Panc1 (cell line): ENCODE measurements at regions not wholly inside any gene's neighbourhood (a gene's known extent, or its start where the extent isn't known, plus 50 kb on each side); places are given as distances from the start of the nearest gene placed in this dataset.
"Not testable (repeated sequence)": the region's sequence is repeated elsewhere in the genome, so short reads cannot be mapped to it uniquely, and the experiment has no call there.

Source experiments
- ATAC-seq: fragments of 200-7000 bp; cut with Tn5 transposase; 2 replicates; pipeline ENCODE4 v1.9.1; 2020; ENCODE audit warnings: mild to moderate bottlenecking, moderate library complexity
- BruUV-seq: library from RNA; stranded (reverse); fragments of 400-500 nt; replicated peaks from 2 replicates; lab custom pipeline; 2021; lab: Mats Ljungman, UMichigan
- CTCF ChIA-PET: fragments of 300-600 bp; sonication (Branson Sonifier 250); formaldehyde crosslinking; loops from one replicate; lab custom pipeline; 2022; ENCODE audit warnings: antibody characterized with exemption; lab: Charles Lee
- POLR2A ChIA-PET: fragments of 300-600 bp; sonication (Branson Sonifier 250); formaldehyde crosslinking; loops from one replicate; lab custom pipeline; 2022; ENCODE audit warnings: antibody characterized with exemption; lab: Charles Lee
- DNase-seq: peaks from one replicate; pipeline ENCODE4 v3.0.0-alpha.2; 2010; ENCODE audit warnings: low read depth, low spot score
- H3K27ac ChIP-seq: 2 replicates; pipeline ENCODE4 v1.5.1; 2011; ENCODE audit warnings: mild to moderate bottlenecking, low read length, inconsistent platforms
- H3K27me3 ChIP-seq: fragments of 200-500 bp; sonication (Bioruptor generic); 2 replicates; pipeline ENCODE4 v1.6.0; 2014; ENCODE audit warnings: low read length, inconsistent platforms; ENCODE audit not compliant: control insufficient read depth, insufficient read depth
- H3K36me3 ChIP-seq: fragments of 200-500 bp; sonication (Bioruptor generic); 2 replicates; pipeline ENCODE4 v1.5.1; 2014; ENCODE audit warnings: inconsistent platforms, mild to moderate bottlenecking, low read length, moderate library complexity; ENCODE audit not compliant: control insufficient read depth, insufficient read depth
- H3K4me1 ChIP-seq: 2 replicates; pipeline ENCODE4 v1.5.1; 2011; ENCODE audit warnings: inconsistent platforms, mild to moderate bottlenecking, low read length, moderate library complexity; ENCODE audit not compliant: control insufficient read depth, insufficient read depth
- H3K4me3 ChIP-seq, 2 experiments: 2 replicates each; pipeline ENCODE4 v1.5.1; 2011 to 2012; ENCODE audit warnings: low read depth in 2 of 2, low read length in 2 of 2, mild to moderate bottlenecking in 2 of 2, inconsistent platforms in 1 of 2, moderate library complexity in 1 of 2
- H3K9me3 ChIP-seq: fragments of 200-500 bp; sonication (Bioruptor generic); 2 replicates; pipeline ENCODE4 v1.5.1; 2014; ENCODE audit warnings: low read depth, mild to moderate bottlenecking, inconsistent platforms, low read length, moderate library complexity; ENCODE audit not compliant: control insufficient read depth, insufficient read depth
- CTCF ChIP-seq: fragments of 450-650 bp; IDR thresholded peaks from 2 replicates; pipeline ENCODE4 v1.5.1; 2017; ENCODE audit warnings: mild to moderate bottlenecking
- POLR2AphosphoS5 ChIP-seq: IDR thresholded peaks from 2 replicates; pipeline ENCODE4 v1.6.1; 2012; ENCODE audit warnings: mild to moderate bottlenecking, low read depth, low read length, moderate library complexity
- REST ChIP-seq, 2 experiments: IDR thresholded peaks; 2 replicates each; pipeline ENCODE4 v1.6.1; 2011 to 2012; ENCODE audit warnings: low read depth in 2 of 2, control low read depth in 1 of 2, low read length in 1 of 2, mild to moderate bottlenecking in 1 of 2, moderate library complexity in 1 of 2; ENCODE audit not compliant: insufficient read depth in 1 of 2
- SIN3A ChIP-seq: IDR thresholded peaks from 2 replicates; pipeline ENCODE4 v1.6.1; 2012; ENCODE audit warnings: low read depth, mild to moderate bottlenecking, low read length, moderate library complexity, borderline replicate concordance; ENCODE audit not compliant: insufficient read depth
- TCF7L2 ChIP-seq: IDR thresholded peaks from 2 replicates; pipeline ENCODE4 v1.6.1; 2011; ENCODE audit warnings: mild to moderate bottlenecking, low read depth, low read length, inconsistent platforms
- in situ Hi-C: cut with HindIII; loops from 2 replicates; pipeline ENCODE4 v1.10.0; 2016; ENCODE audit warnings: low sequenced_read_pairs, low pct_unique_long_range_greater_than_20kb
- intact Hi-C: fragments of 100-400 bp; cut with micrococcal nuclease; formaldehyde crosslinking; loops from one replicate; pipeline ENCODE4 v1.10.0; 2022; ENCODE audit not compliant: unreplicated experiment

- DNase-seq (no peak), ATAC-seq (no peak)
- POLR2A ChIA-PET = no interaction called here
- TF ChIP-seq SIN3A (no peak), POLR2AphosphoS5 (no peak)
- CTCF ChIA-PET = no interaction called here
- no peaks in the 10 kb centered on the region; the same call in 1 of the 2 replicates for H3K27me3 ChIP-seq
- peaks cover 10% of the 10 kb centered on the region; the same call in 1 of the 2 replicates for H3K4me1 ChIP-seq
- no TSS peak for BruUV-seq
- H3K9me3 ChIP-seq = no peaks in the 10 kb centered on the region
- H3K36me3 ChIP-seq = no peaks in the 10 kb centered on the region
- H3K4me3 ChIP-seq = no peak overlapping the region
- intact Hi-C loops (no loop called here), in situ Hi-C loops (no loop called here)
- no peak overlapping the region for H3K27ac ChIP-seq
Measured at GRCh38 chr17:21548236-21548635, 144.1 kb upstream of the KCNJ18 start.

GRCh38 chr17:21549107-21549687 is 143.1 kb upstream of the KCNJ18 start:
- Histone ChIP-seq H3K4me3 (peak overlapping the region in 1 of 2 experiments; percentile 72; a peak in 2 of 4 replicates), H3K36me3 (no peaks in the 10 kb centered on the region), H3K27ac (no peak overlapping the region), H3K4me1 (peaks cover 10% of the 10 kb centered on the region; the same call in 1 of the 2 replicates), H3K27me3 (no peaks in the 10 kb centered on the region; the same call in 1 of the 2 replicates), H3K9me3 (no peaks in the 10 kb centered on the region)
- no peak for DNase-seq
- CTCF ChIA-PET = no interaction called here
- no peak for TF ChIP-seq SIN3A
- POLR2A ChIA-PET = no interaction called here
- in situ Hi-C loops = no loop called here
- intact Hi-C loops = no loop called here
- no peak for ATAC-seq
- BruUV-seq = no TSS peak

GRCh38 chr17:21550031-21550430 is 142.3 kb upstream of the KCNJ18 start:
- H3K27ac ChIP-seq, H3K27me3 ChIP-seq, in situ Hi-C loops, DNase-seq, ATAC-seq, POLR2A ChIA-PET, H3K9me3 ChIP-seq, BruUV-seq, intact Hi-C loops, H3K36me3 ChIP-seq, CTCF ChIA-PET: not testable (repeated sequence)
- peaks cover 10% of the 10 kb centered on the region; the same call in 1 of the 2 replicates for H3K4me1 ChIP-seq
- H3K4me3 ChIP-seq = peak overlapping the region in 1 of 2 experiments; percentile 72; a peak in 3 of 4 replicates

GRCh38 chr17:21551081-21551881 is 141.0 kb upstream of the KCNJ18 start:
- DNase-seq = no peak
- POLR2A ChIA-PET = interaction anchor here (0.6 to 0.7 kb wide), 2 partner anchors 19 to 368 kb away, joined by 3 to 4 read pairs; no protein-coding TSS in a partner anchor
- peak; percentile 98 for ATAC-seq
- peak overlapping the region; percentile 65 to 72 for H3K4me3 ChIP-seq
- BruUV-seq = no TSS peak
- H3K4me1 ChIP-seq = peaks cover 10% of the 10 kb centered on the region; the same call in 1 of the 2 replicates
- no peaks in the 10 kb centered on the region for H3K36me3 ChIP-seq
- H3K27ac ChIP-seq = 0 out of 2 replicates have a peak overlapping the region, but pooled peaks have one; percentile 29
- intact Hi-C loops (no loop called here), in situ Hi-C loops (no loop called here)
- H3K27me3 ChIP-seq = no peaks in the 10 kb centered on the region; the same call in 1 of the 2 replicates
- CTCF ChIA-PET = interaction anchor here (0.5 to 0.8 kb wide), 3 partner anchors 38 to 391 kb away, joined by 3 to 9 read pairs (median 7); no protein-coding TSS in a partner anchor
- H3K9me3 ChIP-seq = no peaks in the 10 kb centered on the region
- TF ChIP-seq REST (IDR thresholded peaks at IDR 0.05; ENCODE audit: insufficient read depth in 1 of 2, low read depth in 2 of 2, low read length in 1 of 2) = no peak
- no peak for TF ChIP-seq TCF7L2
- TF ChIP-seq SIN3A = no peak; the same call in 1 of the 2 replicates
- TF ChIP-seq CTCF = no peak
- no peak for TF ChIP-seq POLR2AphosphoS5
